ENCODE measurements at regions not wholly inside any gene's neighbourhood (a gene's known extent, or its start where the extent isn't known, plus 50 kb on each side); places are given as distances from the start of the nearest gene placed in this dataset.
"Not testable (repeated sequence)": the region's sequence is repeated elsewhere in the genome, so short reads cannot be mapped to it uniquely, and the experiment has no call there.

- DNase-seq (ENCODE audit: low read depth in 2 of 2): no peak
Measured at GRCh38 chr3:107942244-107942643, 148.6 kb downstream of the CD47 start.

GRCh38 chr3:107939691-107940442 lies 151.0 kb downstream of the CD47 start:
- DNase-seq (ENCODE audit: low read depth in 2 of 2): no peak

- DNase-seq (ENCODE audit: low read depth in 2 of 2): no peak
Measured at GRCh38 chr3:107938143-107938542, 152.7 kb downstream of the CD47 start.

GRCh38 chr3:107934808-107935207 lies 156.0 kb downstream of the CD47 start:
- DNase-seq (ENCODE audit: low read depth in 2 of 2): no peak

GRCh38 chr3:107933450-107933849 lies 157.4 kb downstream of the CD47 start:
- DNase-seq (ENCODE audit: low read depth in 2 of 2): no peak

- DNase-seq (ENCODE audit: low read depth in 2 of 2): no peak
Measured at GRCh38 chr3:107931326-107931725, 159.5 kb downstream of the CD47 start.

GRCh38 chr3:107929088-107929487 lies 161.7 kb downstream of the CD47 start:
- no peak for DNase-seq (ENCODE audit: low read depth in 2 of 2)

GRCh38 chr3:107928084-107928445 lies 162.8 kb downstream of the CD47 start:
- DNase-seq (ENCODE audit: low read depth in 2 of 2): no peak

GRCh38 chr3:107927361-107928083 lies 163.3 kb downstream of the CD47 start:
- peak; percentile 40 to 43 for DNase-seq (ENCODE audit: low read depth in 2 of 2)

- no peak for DNase-seq (ENCODE audit: low read depth in 2 of 2)
Measured at GRCh38 chr3:107925851-107926250, 165.0 kb downstream of the CD47 start.

GRCh38 chr3:107921038-107921437 lies 169.8 kb downstream of the CD47 start:
- no peak for DNase-seq (ENCODE audit: low read depth in 2 of 2)

- DNase-seq (ENCODE audit: low read depth in 2 of 2): no peak
Measured at GRCh38 chr3:107920538-107920937, 170.3 kb downstream of the CD47 start.

- DNase-seq (ENCODE audit: low read depth in 2 of 2): no peak
Measured at GRCh38 chr3:107919239-107919638, 171.6 kb downstream of the CD47 start.

GRCh38 chr3:107916171-107916570 lies 174.7 kb downstream of the CD47 start:
- no peak for DNase-seq (ENCODE audit: low read depth in 2 of 2)

- DNase-seq (ENCODE audit: low read depth in 2 of 2): no peak
Measured at GRCh38 chr3:107915706-107916105, 175.1 kb downstream of the CD47 start.

GRCh38 chr3:107913701-107914100 lies 177.1 kb downstream of the CD47 start:
- DNase-seq (ENCODE audit: low read depth in 2 of 2): no peak

- no peak for DNase-seq (ENCODE audit: low read depth in 2 of 2)
Measured at GRCh38 chr3:107911337-107912000, 179.4 kb downstream of the CD47 start.

- no peak for DNase-seq (ENCODE audit: low read depth in 2 of 2)
Measured at GRCh38 chr3:107910713-107911259, 180.0 kb downstream of the CD47 start.

- DNase-seq (ENCODE audit: low read depth in 2 of 2): not testable (repeated sequence)
Measured at GRCh38 chr3:107909583-107909982, 181.2 kb downstream of the CD47 start.

GRCh38 chr3:107907996-107908395 lies 182.8 kb downstream of the CD47 start:
- DNase-seq (ENCODE audit: low read depth in 2 of 2): no peak

- no peak for DNase-seq (ENCODE audit: low read depth in 2 of 2)
Measured at GRCh38 chr3:107904536-107905066, 186.2 kb downstream of the CD47 start.

GRCh38 chr3:107899990-107900651 lies 190.7 kb downstream of the CD47 start:
- no peak for DNase-seq (ENCODE audit: low read depth in 2 of 2)

All from stimulated activated CD8-positive, alpha-beta memory T cell treated with anti-CD3 and anti-CD28 coated beads, Interleukin-15, amount 100 ng/mL, for 4 hours (primary cell).